Activated T-cell treated with anti-CD3 and anti-CD28 coated beads for 1 hour (primary cell): ENCODE measurements at regions not wholly inside any gene's neighbourhood (a gene's known extent, or its start where the extent isn't known, plus 50 kb on each side); places are given as distances from the start of the nearest gene placed in this dataset.
"Not testable (repeated sequence)": the region's sequence is repeated elsewhere in the genome, so short reads cannot be mapped to it uniquely, and the experiment has no call there.

Experiments
- DNase-seq: peaks from one replicate; pipeline ENCODE4 v3.0.0-alpha.2; 2020; ENCODE audit warnings: low read depth

DNA sequence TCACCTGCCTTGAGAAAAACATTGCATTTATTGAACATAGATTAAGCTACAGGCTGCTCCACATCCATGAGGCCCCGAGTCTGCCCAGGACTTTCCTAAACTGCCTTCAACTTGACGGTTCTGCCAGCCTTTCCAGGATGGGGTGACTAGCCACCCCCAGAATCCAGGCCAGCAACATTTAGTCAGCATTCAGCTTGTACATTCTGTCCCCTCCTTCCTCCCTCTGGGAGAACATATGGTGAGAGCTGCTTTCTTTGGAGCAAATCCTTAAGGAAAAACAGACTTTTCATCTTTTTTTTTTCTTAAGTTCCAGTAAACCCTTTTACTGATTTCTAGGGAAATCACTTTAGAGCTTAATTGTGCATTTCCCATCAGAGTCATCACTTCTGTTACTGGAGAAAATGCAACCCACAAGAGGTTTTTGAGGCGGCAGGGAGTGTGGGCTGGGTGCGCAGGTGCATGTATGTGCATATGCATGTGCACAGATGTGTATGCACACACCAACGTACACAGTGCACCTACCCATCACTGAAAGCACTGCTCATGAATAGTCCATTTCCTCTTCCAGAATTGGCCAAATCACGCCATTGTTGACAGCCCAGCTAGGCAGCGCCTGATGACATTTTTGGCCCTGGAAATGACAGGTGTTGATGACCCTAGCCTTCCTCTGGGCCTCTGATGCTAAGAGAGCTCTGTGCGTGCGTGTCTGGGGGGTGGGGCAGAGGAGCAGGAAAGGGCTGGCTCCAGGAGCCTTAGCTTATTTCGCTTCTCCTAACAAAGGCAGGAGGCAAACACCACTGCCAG lies 145.6 kb downstream of the HSD17B3 start:
- DNase-seq, result no peak

- no peak for DNase-seq
Measured at GRCh38 chr9:96154081-96154480, 147.9 kb downstream of the HSD17B3 start.

DNA sequence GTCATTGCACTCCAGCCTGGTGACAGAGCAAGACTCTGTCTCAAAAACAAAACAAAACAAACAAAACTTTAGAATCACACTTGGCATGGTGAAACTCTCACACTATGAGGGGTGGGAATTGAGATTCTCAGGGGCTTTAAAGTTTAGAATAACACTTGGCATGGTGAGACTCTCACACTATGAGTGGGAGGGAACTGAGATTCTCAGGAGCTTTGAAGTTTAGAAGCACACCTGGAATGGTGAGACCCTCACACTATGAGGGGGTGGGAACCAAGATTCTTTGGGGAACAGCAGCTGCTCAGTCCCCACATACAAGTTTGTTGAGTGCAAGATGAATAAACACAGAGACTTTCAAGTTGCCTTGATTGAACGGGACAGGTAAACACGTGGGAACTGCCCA lies 149.4 kb downstream of the HSD17B3 start:
- no peak for DNase-seq

DNA sequence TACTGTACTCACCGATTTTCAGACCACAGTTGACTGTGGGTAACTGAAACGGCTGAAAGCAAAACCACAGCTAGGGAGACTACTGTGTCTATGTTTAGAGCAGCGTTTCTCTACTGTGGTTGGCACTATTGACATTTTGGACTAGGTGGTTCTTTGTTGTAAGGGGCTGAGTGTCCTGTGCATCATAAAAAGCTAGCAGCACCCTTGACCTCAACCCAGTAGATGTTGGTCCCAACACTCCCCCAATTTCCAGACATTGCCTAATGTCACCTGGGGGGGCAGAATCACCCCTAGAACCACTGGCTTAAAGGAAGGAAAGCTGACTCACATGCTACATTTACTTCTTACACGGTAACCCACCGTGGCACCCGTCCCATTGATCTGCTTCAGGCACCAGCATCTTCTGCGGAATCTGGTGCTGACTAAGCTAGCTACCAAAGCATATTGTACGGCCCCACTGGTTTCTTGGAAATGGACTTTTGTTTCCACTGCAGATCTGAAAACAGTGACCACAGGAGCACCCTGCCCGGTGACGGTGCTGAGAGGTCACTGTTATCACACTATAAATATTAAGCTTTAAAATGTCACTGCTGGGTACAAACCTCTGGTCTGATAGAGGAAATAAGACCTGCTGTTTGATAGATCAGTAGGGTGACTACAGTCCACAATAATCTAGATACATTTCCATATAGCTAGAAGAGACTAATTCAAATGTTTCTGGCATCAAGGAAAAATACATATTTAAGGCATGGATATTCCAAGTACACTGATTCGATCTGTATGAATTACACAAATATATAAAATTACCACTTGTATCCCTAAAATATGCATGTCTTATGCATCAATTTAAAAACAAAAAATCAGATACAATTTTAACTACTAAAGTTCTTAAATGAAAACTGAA lies 151.4 kb downstream of the HSD17B3 start:
- DNase-seq, result peak; percentile 16

DNA sequence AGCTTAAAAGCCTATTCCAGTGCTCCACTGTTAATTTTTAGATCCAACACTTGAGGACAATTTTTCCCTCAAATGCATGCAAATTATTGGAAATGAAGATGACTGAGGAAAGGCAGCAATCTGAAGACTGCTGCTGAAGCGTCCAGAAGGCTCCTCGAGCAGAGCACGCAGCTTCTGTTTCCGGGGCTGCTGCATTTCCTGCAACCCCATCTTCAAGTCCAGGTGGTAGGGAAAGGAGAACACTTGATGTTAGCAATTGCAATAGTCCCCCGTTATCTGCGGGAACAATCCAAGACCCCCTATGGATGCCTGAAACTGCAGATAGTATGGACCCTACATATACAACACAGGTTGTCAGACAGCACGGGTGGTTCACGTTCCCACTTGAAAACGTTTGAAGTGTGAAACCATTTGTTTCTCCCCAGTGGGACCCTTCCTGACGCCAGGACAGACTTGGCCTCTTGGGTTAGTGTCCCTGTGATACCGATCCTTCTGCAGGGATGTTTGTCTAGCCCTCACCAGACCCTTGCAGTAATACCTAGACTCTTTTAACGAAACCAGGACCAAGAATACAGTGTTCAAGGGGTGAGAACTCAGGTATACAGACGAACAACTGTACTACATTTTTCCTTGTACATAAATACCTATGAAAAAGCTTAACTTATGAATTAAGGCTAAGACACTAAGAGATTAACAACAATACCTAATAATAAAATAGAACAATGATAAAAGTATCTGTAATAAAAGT lies 152.3 kb downstream of the HSD17B3 start:
- no peak for DNase-seq

DNA sequence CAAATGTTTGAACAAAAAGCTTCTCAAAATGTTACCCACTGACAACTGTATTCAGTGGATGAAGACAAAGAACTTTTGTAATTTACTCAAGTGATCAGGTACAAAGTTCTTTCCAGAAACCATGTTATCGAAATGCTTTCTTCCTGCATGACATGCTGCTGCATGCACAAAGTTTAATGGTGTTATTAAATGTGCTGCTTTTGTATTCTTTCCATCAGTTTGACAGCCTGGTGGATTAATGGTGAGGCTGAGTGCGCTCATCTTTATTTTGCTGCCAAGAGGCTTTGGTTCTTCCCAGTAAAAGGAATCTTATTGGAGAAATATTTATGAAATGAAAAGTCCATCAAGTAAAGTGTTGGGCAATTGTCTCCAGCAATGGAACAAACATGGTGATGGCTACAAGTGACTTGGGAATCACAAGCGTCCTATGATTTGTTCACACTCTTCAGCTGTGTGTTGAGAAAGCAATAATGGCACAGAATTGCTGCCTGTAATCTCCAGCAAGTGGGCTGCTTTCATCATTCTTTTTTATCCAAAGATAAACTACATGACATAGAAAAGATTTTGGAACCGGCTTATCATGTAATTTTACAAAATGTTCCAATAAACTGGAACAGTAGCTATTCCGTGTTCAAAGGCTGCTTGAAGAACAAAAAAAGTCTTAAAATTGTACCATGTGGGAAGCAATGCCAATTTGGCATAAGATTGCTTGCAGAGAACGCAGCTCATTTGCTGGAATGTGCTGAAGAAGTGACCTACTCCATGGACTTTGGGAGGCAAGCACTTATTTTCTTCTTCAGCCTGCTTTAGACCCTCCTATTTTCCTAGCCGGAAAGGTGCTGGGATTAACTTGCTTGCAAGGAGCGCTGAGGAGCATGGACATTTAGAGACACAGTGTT lies 153.1 kb downstream of the HSD17B3 start:
- DNase-seq, result no peak

DNA sequence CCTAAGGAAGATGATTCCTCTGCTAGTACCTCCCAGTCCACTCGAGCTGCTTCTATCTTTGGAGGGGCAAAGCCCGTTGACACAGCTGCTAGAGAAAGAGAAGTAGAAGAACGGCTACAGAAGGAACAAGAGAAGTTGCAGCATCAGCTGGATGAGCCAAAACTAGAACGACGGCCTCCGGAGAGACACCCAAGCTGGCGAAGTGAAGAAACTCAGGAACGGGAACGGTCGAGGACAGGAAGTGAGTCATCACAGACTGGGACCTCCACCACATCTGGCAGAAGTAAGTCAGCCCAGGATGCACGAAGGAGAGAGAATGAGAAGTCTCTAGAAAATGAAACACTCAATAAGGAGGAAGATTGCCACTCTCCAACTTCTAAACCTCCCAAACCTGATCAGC lies 154.9 kb downstream of the HSD17B3 start:
- DNase-seq, result not testable (repeated sequence)

GRCh38 chr9:96141666-96142065 lies 160.3 kb downstream of the HSD17B3 start:
- DNase-seq, result no peak

- DNase-seq, result no peak
Measured at GRCh38 chr9:96141128-96141474, 160.9 kb downstream of the HSD17B3 start.

DNA sequence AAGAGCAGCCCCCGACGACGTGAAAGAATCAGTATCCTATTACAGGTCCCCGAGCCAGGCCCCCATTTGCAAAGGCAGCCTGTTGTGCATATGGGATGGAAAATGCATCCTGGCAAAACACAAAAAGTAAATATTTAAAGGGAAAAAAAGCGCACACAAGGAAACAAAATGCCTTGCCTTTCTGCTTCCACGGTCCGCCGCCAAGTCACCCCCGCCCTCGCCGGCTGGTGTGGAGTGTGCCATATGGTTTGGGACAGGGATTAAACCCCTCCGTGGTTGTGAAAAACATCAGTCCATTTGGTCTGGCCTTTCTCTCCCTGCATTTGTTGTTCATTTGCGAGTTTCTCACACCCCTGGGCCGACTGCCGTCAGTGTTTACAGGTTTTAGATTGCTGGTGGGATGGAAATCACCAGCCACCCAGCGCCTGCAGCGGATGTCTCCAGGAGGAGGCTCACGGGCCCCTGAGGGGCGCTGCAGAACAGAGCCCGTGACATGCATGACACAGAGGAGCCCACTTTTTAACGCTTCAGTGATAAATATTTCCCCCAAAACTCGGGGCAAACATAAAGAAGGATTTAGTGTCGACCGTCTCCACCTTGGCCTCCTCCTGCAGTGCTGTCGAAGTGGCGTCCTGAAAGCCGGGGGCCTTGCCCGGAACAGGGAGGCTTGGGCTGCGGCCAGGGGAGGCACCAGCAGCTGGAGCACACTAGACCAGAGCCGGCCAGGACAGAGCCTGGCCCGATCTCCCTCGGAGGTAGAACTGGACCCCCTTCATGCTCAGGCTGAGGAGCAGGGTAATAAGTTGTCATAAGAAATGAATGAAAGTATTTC lies 161.5 kb downstream of the HSD17B3 start:
- DNase-seq, result no peak

DNA sequence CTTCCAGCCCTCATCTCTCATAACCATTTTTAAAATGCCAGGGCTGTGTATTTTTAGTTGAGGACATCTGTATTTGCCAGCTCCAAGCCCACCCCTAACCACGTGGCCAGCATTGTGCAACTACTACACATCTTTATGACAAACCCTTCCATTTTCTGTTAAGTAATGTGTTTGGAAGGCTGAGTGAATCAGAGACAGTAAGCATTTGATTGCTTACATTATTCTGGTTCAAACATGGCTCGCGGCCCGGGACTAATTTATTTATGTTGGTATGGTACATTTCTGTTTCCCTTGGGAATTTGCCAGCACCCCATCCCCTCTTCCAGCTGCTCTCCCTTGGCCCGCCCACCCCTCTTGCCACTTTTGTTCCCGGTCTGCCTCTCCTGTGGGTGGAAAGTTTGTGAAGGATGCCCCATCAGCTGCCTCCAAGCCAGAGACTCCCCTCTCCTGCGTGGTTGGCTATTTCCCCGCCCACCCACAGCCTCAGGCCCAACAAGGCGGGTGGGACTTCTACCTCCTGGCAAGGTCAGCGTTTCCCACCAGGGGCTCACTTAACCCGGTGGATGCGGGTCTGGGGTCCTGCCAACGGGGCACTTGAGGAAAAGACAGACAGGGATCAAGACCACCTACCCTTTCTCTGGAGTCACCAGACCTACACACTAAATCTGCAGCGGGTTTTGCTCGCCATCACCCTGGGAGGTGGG lies 162.2 kb downstream of the HSD17B3 start:
- no peak for DNase-seq

GRCh38 chr9:96138616-96139015 lies 163.4 kb downstream of the HSD17B3 start:
- no peak for DNase-seq

GRCh38 chr9:96137671-96138429 lies 164.1 kb downstream of the HSD17B3 start:
- no peak for DNase-seq

- DNase-seq, result no peak
Measured at GRCh38 chr9:96136992-96137670, 164.8 kb downstream of the HSD17B3 start.

GRCh38 chr9:96135753-96136290 lies 166.2 kb downstream of the HSD17B3 start:
- no peak for DNase-seq

- no peak for DNase-seq
Measured at GRCh38 chr9:96135076-96135752, 166.8 kb downstream of the HSD17B3 start.

DNA sequence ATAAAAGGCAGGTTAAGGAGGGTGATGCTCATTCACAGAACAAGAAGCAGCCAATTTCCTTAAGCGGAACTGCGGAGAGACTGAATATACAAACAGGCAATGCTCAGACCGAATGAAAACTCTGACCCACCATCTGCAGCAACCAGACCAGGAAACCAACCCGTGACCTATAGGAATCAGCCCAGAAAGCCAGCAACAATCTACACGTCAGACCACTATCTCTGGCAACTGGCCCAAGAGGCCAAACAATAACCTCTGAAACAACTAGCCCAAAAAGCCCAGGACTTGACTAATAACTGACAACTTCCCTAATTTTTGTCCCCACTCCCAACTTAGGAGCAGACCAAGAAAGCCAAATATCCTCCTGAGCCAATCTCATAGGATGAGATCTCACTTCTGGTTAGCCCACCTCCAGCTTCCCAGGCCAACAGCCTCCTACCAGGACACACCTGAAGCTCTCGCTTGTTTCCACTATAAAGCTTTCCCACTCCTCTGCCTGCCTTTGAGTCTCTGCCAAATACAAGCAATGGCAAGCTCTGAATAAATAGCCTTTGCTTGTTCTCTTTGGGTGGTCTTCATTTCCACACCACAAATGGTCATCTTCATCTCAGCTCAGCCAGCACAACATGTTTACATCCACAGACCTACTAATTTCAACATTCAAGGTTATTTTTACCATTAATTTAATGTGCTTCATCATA lies 168.5 kb downstream of the HSD17B3 start:
- no peak for DNase-seq
